ENCODE measurements at regions not wholly inside any gene's neighbourhood (a gene's known extent, or its start where the extent isn't known, plus 50 kb on each side); places are given as distances from the start of the nearest gene placed in this dataset.
"Not testable (repeated sequence)": the region's sequence is repeated elsewhere in the genome, so short reads cannot be mapped to it uniquely, and the experiment has no call there.

GRCh38 chr10:3253974-3254373 lies 81.4 kb upstream of the PITRM1 start:
- DNase-seq = not testable (repeated sequence)

- no peak for DNase-seq
Observed at GRCh38 chr10:3251172-3251571, 78.6 kb upstream of the PITRM1 start.

- DNase-seq = no peak
Observed at GRCh38 chr10:3249307-3249889, 76.8 kb upstream of the PITRM1 start.

DNA sequence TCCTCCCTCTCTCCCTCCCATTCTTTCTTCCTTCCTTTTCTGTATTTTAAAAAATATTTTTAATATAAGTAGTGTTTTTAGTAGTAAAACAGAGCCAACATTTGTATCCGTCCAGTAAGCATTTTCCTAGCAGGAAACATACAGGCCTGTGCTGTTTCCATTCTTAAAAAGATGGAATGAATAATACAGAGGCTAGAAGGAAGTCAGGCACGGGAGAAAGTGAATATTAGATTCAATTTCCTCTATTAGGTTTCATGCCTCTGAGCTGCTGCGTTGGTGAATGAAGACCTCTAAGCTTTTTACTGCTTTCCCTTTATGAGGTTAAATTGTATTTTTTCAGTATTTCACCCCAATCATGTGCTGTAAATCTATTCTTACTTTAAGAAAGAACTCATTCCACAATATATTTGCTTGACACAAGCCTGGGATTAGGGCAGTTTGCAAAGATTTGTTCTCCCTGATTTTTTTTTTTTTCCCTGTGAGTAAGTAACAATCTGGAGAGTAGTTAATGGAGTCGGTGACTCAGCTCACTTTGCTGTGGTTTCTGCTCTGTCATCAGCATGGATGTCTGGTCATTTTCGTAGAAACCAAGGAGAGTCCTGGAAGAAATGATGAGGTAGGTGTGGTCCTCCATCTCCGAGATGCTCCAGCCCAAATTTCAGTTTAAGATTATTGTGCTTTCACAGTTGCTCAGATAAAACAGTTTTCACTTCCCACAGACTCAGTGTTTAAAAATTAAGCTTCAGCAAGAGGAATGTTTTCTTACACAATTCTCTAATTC lies 76.1 kb upstream of the PITRM1 start:
- DNase-seq = peak; percentile 54 to 78 (median 76)

DNA sequence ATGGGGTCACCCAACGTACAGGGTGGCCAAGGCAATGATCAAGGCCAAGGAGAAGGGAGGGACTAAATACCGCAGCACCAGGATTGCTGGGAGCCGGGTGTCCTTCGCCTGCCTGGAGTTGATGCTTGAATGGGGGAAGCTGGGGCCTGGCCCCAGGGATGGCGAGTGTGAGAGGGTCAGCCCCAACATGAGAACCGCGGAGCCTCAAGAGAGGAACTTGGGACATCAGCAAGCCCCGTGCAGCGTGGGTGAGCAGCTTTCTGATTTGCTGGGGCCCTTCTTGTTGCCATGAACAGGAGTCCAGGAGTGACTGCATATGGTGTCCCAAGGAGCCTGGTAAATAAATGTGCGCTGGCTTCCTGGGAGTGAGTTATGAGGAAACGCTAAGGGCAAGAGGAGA lies 72.8 kb upstream of the PITRM1 start:
- DNase-seq = no peak

- no peak for DNase-seq
Observed at GRCh38 chr10:3241967-3242650, 69.5 kb upstream of the PITRM1 start.

DNA sequence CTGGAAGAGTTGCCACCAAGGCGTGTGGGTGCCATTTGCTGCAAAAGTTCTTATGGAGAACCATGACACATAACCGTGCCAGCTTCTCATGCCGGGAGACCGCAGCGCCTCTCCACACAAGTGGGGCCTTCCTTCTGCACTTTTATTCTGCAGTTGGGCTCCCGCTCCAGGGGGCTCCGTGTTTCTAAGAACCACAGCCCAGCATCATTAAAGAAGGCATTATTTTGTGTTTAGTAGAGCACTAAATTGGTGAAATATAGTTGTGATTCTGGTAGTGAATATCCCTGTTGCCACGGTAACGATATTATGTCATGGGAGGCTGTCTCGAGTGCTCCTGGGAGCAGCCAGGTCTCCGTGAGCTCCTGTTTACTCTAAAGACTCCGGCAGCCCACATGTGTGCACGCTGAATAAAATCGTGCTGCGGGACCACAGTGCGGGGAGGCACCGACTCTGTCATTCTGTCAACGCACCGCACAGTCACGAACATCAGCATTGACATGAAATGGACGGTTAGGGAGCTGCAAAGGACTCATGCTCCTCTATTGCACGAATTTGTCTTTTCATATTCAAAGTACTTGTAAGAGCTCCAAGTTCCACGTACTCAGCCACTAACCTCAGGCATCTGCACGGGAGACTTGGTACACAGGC lies 68.8 kb upstream of the PITRM1 start:
- DNase-seq = no peak

- no peak for DNase-seq
Observed at GRCh38 chr10:3239920-3240894, 67.6 kb upstream of the PITRM1 start.

DNA sequence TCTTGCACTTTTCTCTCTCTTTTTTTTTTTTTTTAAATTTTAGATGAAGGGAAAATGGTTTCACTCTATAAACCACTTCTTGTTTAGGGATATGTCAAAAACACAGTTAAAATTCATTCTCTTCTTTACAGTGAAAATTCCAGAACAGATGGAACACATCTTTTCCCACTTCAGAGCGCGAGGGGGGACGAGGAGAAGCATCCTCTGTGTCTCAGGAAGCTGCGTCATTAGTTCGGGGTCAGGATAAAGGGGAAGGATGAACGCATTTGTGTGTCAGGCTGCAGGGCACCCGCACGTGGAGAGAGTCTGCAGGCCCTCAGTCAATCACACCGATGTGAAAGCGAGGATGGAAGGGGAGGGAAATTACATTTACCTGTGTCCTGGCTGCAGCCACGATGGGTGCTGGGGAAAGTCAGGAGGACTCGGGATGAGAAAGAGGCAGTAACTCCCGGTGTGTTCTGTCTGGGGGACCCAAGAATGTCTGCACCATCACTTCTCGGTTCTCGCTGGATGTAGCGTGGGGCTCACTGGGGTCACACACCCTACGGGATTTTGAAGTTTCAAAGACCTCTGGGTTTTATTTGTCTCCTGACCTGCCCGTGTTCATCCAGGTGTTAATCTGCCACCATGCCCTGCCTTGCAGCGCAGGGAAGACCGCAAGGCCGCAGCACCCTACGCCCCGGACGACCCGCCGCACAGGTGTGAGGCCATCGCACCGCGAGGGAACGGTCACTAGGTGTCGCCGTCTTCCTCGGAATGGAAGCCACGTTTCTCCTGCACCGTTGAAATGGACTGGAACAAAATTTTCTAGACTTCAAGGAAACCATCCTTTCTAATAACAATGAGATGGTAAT lies 66.7 kb upstream of the PITRM1 start:
- peak; percentile 48 to 73 (median 70) for DNase-seq

DNA sequence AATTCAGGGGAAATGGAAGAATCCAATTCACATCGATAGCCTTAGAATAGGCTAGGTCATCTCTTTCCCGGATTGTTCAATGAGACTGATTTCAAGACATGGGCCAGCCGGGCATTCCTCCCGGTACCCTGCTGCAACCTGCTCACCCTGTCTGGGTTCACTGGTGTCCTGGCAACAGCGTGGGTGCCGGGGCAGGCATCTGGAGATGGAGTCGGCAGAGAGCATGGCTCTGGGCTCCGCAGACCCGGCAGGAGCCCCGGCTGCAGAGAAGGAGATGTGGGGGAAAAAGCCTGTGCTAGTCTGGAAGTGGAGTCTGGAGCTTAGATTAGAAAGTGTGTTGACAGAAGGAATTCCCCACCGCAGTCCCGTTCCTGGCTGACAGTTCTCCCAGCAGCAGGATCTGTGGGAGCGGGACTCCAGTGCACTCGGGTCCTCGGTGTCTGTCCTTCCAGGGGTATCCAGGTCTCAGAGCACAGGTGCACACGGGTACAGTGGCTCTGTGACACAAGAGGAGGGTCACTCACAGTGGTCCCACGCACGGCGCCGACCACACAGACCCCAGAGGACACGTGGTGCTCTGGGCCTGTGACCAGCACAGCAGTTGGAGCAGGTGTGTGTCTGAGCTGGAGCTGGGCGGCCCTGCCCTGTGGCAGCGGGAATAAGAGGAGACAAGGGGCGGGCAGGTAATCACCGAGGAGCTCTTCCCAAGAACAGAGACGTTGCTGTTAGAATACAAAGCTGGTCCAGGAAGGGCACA lies 65.7 kb upstream of the PITRM1 start:
- DNase-seq = no peak

DNA sequence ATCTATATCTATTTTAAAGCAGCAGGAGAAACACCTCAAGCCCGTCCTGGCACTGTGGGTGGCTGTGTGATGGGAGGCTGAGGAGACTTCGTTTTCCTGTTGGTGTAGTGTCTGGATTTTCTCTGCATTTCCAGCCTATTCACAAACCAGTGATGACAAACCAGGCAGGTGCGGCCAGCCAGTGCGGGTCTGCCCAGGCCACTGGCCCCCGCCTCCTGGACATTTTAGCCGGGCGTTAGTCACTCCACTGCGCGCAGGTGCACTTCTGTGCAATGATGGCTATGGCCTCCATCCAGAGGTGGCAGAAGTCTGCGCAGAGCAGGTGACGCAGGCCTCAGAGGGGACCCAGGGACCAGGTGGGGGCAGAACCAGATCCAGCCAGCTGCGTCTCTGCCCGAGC lies 64.9 kb upstream of the PITRM1 start:
- no peak for DNase-seq

GRCh38 chr10:3236644-3237404 lies 64.2 kb upstream of the PITRM1 start:
- no peak for DNase-seq

DNA sequence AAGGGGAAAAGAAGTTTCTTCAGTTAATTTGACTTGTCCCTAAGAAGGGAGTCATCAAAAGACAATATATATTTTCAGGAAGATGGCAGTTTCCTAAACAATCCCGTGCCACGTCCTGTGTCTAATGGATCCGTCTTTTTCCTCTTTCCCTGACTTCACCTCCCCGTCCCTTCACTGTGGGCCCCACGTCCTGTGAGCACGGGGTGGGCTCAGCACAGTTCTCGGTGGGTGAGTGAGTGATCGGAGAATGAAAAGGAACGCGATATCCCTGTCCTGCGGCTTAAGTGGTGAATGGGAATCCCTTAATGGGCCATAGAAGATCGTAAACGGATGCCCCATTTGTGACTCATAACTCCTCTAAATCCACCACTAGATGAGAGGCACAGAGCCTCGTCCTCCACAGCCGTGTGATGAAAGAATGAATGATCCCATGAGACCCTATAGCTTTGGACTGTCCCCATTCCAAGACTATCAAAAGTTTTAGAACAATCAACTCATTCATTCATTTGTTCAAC lies 63.5 kb upstream of the PITRM1 start:
- no peak for DNase-seq

DNA sequence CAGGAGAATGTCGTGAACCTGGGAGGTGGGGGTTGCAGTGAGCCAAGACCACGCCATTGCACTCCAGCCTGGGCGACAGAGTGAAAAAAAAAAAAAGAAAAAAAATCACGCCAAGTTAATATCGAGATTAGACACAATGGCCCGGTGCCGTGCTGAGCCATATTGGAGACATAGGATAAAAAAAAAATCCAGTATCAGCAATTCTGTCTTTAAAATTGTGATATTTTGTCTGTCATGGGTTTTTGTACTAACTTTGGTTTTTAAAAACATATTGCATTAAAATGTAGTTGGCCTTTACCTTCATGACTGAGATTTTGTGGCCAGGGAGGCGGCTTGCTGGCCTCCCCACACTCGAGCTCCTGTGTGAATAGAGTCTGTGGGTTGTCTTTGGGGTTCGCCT lies 62.8 kb upstream of the PITRM1 start:
- DNase-seq = no peak

DNA sequence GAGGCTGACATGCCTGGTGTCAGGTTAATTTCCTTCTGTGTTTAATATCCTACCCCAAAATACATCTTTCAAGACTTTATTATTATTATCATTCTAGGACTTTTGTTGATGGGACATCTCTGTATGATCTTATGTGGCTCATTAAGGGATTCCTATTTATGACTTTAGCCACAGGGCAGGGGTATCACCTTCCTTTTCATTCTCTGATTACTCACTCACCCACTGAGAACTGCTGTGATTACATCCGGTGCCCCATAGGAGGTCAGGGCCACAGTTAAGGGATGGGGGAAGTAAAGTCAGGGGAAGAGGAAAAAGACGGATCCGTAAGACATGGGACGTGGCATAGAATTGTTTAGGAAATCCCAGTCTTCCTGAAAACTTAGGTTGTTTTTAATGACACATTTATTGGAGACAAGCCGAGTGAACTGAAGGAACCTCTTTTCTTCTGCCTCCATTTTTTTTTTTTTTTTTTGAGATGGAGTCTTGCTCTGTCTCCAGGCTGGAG lies 61.0 kb upstream of the PITRM1 start:
- no peak for DNase-seq

DNA sequence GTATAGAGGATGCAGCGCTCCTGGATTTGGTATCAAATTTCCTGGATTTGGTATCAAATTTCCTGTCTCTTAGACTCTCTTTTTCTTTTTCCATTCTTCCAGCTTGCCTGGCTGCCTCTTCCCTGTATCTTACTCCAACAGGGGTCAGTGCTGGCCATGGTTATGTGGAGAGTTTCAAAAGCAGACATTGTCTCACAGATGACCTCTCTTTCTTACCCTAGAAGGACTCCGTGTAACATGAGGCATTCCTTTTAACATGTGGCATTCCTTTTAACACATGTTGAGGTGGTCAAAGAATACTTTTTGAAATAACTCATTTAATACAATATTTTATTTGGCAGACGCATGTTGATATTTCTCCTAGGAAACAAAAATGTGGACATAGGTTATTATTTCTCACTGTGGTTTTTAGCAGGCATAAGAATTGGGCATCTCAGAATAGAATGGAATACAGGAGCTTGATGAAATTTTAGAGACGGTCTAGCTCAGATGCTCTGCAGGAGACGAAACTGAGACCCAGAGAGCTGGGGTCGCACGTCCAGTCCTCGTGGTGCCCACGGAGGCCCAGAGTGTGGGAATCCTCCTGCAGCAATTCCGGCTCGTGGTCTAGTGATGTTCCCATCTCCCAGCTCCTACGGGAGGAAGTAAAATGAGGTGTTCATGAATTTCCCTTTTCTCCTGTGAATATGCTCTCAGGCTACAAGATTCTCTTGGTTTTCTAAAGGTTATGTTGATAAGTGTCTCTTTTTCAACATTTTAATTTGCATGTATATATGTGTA lies 59.6 kb upstream of the PITRM1 start:
- DNase-seq = no peak

DNA sequence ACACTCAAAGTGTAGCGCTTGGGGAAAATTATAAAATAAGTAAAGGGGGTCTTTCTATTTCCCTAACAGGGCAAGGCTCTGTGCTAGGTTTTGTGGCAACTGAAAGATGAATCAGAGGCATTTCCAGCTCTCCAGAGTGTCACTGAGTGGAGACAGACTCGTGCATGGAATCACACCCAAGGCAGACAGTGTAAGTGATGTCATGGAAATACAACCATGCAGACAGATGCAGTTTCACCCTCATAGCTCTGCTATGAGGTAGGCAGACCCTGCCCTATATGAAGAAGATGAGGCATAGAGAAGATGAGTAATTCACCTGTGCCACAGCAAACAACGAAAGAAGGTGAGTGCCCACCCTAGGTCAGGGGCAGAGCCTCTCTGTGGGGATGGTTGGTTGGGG lies 57.2 kb upstream of the PITRM1 start:
- peak in 1 of 3 donors; percentile 48 for DNase-seq

GRCh38 chr10:3228629-3228945 lies 56.0 kb upstream of the PITRM1 start:
- peak in 1 of 3 donors; percentile 17 for DNase-seq

Measured in suppressor macrophage treated with lipopolysaccharide for 1 hour (primary cell).